ENCODE measurements at regions not wholly inside any gene's neighbourhood (a gene's known extent, or its start where the extent isn't known, plus 50 kb on each side); places are given as distances from the start of the nearest gene placed in this dataset.
"Not testable (repeated sequence)": the region's sequence is repeated elsewhere in the genome, so short reads cannot be mapped to it uniquely, and the experiment has no call there.

DNA sequence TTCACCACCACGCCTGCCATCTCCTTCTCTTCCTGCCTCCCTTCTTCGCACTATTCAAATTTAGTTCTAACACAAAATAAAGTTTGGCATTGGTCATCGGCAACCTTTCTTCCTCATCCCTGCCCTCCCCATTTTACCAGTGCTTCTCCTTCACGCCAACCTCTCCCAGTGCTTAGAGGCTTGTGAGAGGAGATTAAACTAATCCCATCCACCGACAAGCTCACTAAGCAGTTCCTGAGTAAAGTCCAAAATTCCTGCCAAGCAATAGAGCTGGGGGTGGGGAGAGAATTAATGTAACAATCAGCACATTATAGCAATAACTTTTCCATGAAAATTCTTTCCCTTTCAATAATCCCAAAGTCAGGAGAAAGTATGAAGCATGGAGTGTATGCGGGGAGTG, 157.4 kb upstream of the GMNC start (continued):
- TF ChIP-seq IRF3 (IDR thresholded peaks at IDR 0.05; ENCODE audit: low read depth, low read length): no peak
- TF ChIP-seq JUND (IDR thresholded peaks at IDR 0.05): no peak
- no peak for TF ChIP-seq RFX5 (IDR thresholded peaks at IDR 0.05; ENCODE audit: low read length)
- TF ChIP-seq, protein P1, sequence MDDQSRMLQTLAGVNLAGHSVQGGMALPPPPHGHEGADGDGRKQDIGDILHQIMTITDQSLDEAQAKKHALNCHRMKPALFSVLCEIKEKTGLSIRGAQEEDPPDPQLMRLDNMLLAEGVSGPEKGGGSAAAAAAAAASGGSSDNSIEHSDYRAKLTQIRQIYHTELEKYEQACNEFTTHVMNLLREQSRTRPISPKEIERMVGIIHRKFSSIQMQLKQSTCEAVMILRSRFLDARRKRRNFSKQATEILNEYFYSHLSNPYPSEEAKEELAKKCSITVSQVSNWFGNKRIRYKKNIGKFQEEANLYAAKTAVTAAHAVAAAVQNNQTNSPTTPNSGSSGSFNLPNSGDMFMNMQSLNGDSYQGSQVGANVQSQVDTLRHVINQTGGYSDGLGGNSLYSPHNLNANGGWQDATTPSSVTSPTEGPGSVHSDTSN (IDR thresholded peaks at IDR 0.05): no peak
- no peak for TF ChIP-seq RCOR1 (IDR thresholded peaks at IDR 0.05; ENCODE audit: low read length)

DNA sequence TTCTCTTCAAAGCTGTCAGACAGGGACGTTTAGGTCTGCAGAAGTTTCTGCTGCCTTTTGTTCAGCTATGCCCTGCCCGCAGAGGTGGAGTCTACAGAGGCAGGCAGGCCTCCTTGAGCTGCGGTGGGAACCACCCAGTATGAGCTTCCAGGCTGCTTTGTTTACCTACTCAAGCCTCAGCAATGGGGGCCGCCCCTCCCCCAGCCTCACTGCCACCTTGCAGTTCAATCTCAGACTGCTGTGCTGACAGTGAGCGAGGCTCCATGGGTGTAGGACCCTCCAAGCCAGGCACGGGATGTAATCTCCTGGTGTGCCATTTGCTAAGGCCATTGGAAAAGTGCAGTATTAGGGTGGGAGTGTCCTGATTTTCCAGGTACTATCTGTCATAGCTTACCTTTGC, 153.5 kb upstream of the GMNC start:
- H2AFZ ChIP-seq (ENCODE audit: low read depth); H3K9ac ChIP-seq; H3K27me3 ChIP-seq (ENCODE audit: insufficient read depth); H3K4me3 ChIP-seq (ENCODE audit: low read depth in 2 of 2, low read length in 1 of 2); H3K4me2 ChIP-seq; POLR2A ChIA-PET; H3K36me3 ChIP-seq (replicated peaks in 1 of 2; ENCODE audit: control insufficient read depth in 1 of 2, insufficient read depth in 2 of 2, low read length in 1 of 2); H3K4me1 ChIP-seq (ENCODE audit: control insufficient read depth in 1 of 2, insufficient read depth in 2 of 2, low read depth in 1 of 2, low read length in 1 of 2); H3K9me2 ChIP-seq; H3F3A ChIP-seq (replicated peaks; ENCODE audit: insufficient read depth); H4K20me1 ChIP-seq (ENCODE audit: insufficient read depth); H3K79me2 ChIP-seq (ENCODE audit: insufficient read depth); H3K27ac ChIP-seq (ENCODE audit: low read depth in 2 of 2, low read length in 1 of 2); H3K9me3 ChIP-seq; DNase-seq: not testable (repeated sequence)
- CTCF ChIA-PET: interaction anchor here (1.4 kb wide), 1 partner anchor 35 kb away, joined by 3 read pairs; no protein-coding TSS in a partner anchor
- 0% methylated on average over 4 of the region's 6 CpGs for WGBS (ENCODE audit: low lambda C conversion rate)

- Histone ChIP-seq H3K9me2 (no peaks in the 10 kb centered on the region), H3K4me1 (ENCODE audit: control insufficient read depth in 1 of 2, insufficient read depth in 2 of 2, low read depth in 1 of 2, low read length in 1 of 2) (no peaks in the 10 kb centered on the region; a peak in 1 of 4 replicates), H3K27me3 (ENCODE audit: insufficient read depth) (no peaks in the 10 kb centered on the region), H3K79me2 (ENCODE audit: insufficient read depth) (no peaks in the 10 kb centered on the region), H3F3A (replicated peaks; ENCODE audit: insufficient read depth) (no peaks in the 10 kb centered on the region), H3K9me3 (no peaks in the 10 kb centered on the region), H4K20me1 (ENCODE audit: insufficient read depth) (no peaks in the 10 kb centered on the region), H2AFZ (ENCODE audit: low read depth) (no peak overlapping the region), H3K4me3 (ENCODE audit: low read depth in 2 of 2, low read length in 1 of 2) (no peak overlapping the region), H3K36me3 (replicated peaks in 1 of 2; ENCODE audit: control insufficient read depth in 1 of 2, insufficient read depth in 2 of 2, low read length in 1 of 2) (no peaks in the 10 kb centered on the region), H3K9ac (no peak overlapping the region), H3K27ac (ENCODE audit: low read depth in 2 of 2, low read length in 1 of 2) (no peak overlapping the region), H3K4me2 (no peak overlapping the region)
- TF ChIP-seq FOXM1 (IDR thresholded peaks at IDR 0.05; ENCODE audit: low read depth): no peak
- TF ChIP-seq MXI1 (IDR thresholded peaks at IDR 0.05; ENCODE audit: low read depth, low read length): no peak
- TF ChIP-seq MEF2A (IDR thresholded peaks at IDR 0.05; ENCODE audit: borderline replicate concordance, low read depth): no peak
- TF ChIP-seq TEAD4 (IDR thresholded peaks at IDR 0.05; ENCODE audit: borderline replicate concordance, insufficient read depth): no peak
- TF ChIP-seq, protein P2, sequence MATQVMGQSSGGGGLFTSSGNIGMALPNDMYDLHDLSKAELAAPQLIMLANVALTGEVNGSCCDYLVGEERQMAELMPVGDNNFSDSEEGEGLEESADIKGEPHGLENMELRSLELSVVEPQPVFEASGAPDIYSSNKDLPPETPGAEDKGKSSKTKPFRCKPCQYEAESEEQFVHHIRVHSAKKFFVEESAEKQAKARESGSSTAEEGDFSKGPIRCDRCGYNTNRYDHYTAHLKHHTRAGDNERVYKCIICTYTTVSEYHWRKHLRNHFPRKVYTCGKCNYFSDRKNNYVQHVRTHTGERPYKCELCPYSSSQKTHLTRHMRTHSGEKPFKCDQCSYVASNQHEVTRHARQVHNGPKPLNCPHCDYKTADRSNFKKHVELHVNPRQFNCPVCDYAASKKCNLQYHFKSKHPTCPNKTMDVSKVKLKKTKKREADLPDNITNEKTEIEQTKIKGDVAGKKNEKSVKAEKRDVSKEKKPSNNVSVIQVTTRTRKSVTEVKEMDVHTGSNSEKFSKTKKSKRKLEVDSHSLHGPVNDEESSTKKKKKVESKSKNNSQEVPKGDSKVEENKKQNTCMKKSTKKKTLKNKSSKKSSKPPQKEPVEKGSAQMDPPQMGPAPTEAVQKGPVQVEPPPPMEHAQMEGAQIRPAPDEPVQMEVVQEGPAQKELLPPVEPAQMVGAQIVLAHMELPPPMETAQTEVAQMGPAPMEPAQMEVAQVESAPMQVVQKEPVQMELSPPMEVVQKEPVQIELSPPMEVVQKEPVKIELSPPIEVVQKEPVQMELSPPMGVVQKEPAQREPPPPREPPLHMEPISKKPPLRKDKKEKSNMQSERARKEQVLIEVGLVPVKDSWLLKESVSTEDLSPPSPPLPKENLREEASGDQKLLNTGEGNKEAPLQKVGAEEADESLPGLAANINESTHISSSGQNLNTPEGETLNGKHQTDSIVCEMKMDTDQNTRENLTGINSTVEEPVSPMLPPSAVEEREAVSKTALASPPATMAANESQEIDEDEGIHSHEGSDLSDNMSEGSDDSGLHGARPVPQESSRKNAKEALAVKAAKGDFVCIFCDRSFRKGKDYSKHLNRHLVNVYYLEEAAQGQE (IDR thresholded peaks at IDR 0.05; ENCODE audit: low read depth, low read length): no peak
- no peak for TF ChIP-seq JUND (IDR thresholded peaks at IDR 0.05)
- no peak for TF ChIP-seq FOXJ3 (CRISPR knock-in tag; IDR thresholded peaks at IDR 0.05)
- TF ChIP-seq GATA2 (CRISPR knock-in tag; IDR thresholded peaks at IDR 0.05): no peak
- no peak for TF ChIP-seq GABPA (IDR thresholded peaks at IDR 0.05; ENCODE audit: low read depth)
- TF ChIP-seq NFIC (IDR thresholded peaks at IDR 0.05; ENCODE audit: borderline replicate concordance): no peak
- no peak for TF ChIP-seq CHD2 (IDR thresholded peaks at IDR 0.05; ENCODE audit: low read length, partially characterized antibody)
- no peak for TF ChIP-seq POLR2AphosphoS5 (IDR thresholded peaks at IDR 0.05; ENCODE audit: low read depth, low read length)
- TF ChIP-seq NRF1 (IDR thresholded peaks at IDR 0.05; ENCODE audit: low read depth, low read length): no peak
- TF ChIP-seq, protein P1 (IDR thresholded peaks at IDR 0.05): no peak
- no peak for TF ChIP-seq USF2 (IDR thresholded peaks at IDR 0.05; ENCODE audit: borderline replicate concordance, low read depth, low read length)
- no peak for TF ChIP-seq RFX5 (IDR thresholded peaks at IDR 0.05; ENCODE audit: low read length)
- no peak for TF ChIP-seq EP300 (IDR thresholded peaks at IDR 0.05; ENCODE audit: borderline replicate concordance in 1 of 2, low read depth in 1 of 2, low read length in 1 of 2)
- TF ChIP-seq YY1 (IDR thresholded peaks at IDR 0.05; ENCODE audit: low read depth): no peak
- 13% methylated on average over 1 of the region's 1 CpG for WGBS (ENCODE audit: low lambda C conversion rate)
- no peak for DNase-seq
- CTCF ChIA-PET: no interaction called here
- POLR2A ChIA-PET: no interaction called here
Observed at GRCh38 chr3:191008074-191008473, 145.6 kb upstream of the GMNC start.
